ENCODE measurements at regions not wholly inside any gene's neighbourhood (a gene's known extent, or its start where the extent isn't known, plus 50 kb on each side); places are given as distances from the start of the nearest gene placed in this dataset.

DNA sequence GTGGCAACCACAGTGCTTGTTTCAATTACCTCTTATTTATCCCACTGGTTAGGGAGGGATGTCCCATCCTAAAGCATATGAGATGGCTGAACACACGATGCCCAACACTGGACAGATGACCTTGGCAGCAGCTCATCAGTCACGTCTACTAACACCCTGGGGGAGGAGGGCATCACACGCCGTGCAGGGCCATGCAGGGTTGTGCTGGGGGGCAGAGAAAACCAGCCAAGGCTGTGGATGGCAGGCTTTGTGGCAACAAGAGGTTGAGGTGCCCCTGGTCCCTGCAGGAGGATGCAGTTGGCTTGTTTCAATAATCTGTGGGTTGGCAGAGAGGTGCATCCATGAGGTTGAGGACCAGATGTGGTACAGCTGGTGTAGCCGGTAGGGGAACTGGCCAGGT lies 293.7 kb upstream of the SULF2 start:
- H3K4me3 ChIP-seq (ENCODE audit: low read length) = no peak overlapping the region
- Mint-ChIP-seq H3K9me3 (peaks cover 12% of the 10 kb centered on the region), H3K27ac (no peak overlapping the region), H3K4me3 (no peak overlapping the region), H3K4me1 (peaks cover 8% of the 10 kb centered on the region), H3K36me3 (ENCODE audit: low read depth) (no peaks in the 10 kb centered on the region), H3K27me3 (ENCODE audit: insufficient read depth) (no peaks in the 10 kb centered on the region)
- H3K27me3 ChIP-seq (ENCODE audit: control insufficient read depth, insufficient read depth, low read length, poor library complexity, severe bottlenecking) = no peaks in the 10 kb centered on the region
- H3K27ac ChIP-seq (ENCODE audit: low read depth, low read length) = no peak overlapping the region
- no peaks in the 10 kb centered on the region for H3K4me1 ChIP-seq (ENCODE audit: control insufficient read depth, insufficient read depth, low read length)
- H3K36me3 ChIP-seq (ENCODE audit: control insufficient read depth, insufficient read depth, low read length) = no peaks in the 10 kb centered on the region
- no peak overlapping the region for H3K9ac ChIP-seq (ENCODE audit: extremely low read depth, low read length, poor library complexity, severe bottlenecking)
- WGBS, 2 experiments (ENCODE audit: insufficient coverage in 1 of 2, insufficient read length in 1 of 2) = 95 to 97% methylated on average over 5 of the region's 5 CpGs
- peaks cover 9% of the 10 kb centered on the region for H3K9me3 ChIP-seq (ENCODE audit: control insufficient read depth, low read length)
- TF ChIP-seq, protein P1, sequence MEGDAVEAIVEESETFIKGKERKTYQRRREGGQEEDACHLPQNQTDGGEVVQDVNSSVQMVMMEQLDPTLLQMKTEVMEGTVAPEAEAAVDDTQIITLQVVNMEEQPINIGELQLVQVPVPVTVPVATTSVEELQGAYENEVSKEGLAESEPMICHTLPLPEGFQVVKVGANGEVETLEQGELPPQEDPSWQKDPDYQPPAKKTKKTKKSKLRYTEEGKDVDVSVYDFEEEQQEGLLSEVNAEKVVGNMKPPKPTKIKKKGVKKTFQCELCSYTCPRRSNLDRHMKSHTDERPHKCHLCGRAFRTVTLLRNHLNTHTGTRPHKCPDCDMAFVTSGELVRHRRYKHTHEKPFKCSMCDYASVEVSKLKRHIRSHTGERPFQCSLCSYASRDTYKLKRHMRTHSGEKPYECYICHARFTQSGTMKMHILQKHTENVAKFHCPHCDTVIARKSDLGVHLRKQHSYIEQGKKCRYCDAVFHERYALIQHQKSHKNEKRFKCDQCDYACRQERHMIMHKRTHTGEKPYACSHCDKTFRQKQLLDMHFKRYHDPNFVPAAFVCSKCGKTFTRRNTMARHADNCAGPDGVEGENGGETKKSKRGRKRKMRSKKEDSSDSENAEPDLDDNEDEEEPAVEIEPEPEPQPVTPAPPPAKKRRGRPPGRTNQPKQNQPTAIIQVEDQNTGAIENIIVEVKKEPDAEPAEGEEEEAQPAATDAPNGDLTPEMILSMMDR (conservative IDR thresholded peaks at IDR 0.05) = no peak
- DNase-seq = no peak

DNA sequence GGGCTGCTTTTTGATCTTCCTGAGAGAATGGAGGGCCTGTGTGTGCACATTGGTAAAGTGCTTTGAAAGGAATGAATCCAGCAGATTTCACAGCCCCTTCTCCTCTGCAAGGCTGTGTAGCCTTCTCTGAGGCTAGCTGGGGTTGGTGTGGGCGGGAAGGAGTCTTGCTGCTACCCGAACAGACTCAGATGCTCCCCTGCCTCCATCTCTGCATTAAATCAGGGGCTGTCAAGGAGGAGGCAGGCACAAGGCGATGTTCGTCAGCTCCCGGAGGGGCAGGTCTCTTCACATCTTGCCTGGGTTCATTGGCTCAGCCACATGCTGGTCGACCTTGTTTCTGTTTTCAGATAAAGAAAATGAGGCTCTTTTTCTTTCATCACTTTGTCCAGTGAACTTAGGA lies 291.5 kb upstream of the SULF2 start:
- no peaks in the 10 kb centered on the region for H3K36me3 Mint-ChIP-seq (ENCODE audit: low read depth)
- DNase-seq = no peak
- Histone ChIP-seq H3K4me1 (ENCODE audit: control insufficient read depth, insufficient read depth, low read length) (no peaks in the 10 kb centered on the region), H3K4me3 (ENCODE audit: low read length) (no peak overlapping the region), H3K27ac (ENCODE audit: low read depth, low read length) (no peak overlapping the region), H3K9ac (ENCODE audit: extremely low read depth, low read length, poor library complexity, severe bottlenecking) (no peak overlapping the region), H3K9me3 (ENCODE audit: control insufficient read depth, low read length) (no peaks in the 10 kb centered on the region), H3K36me3 (ENCODE audit: control insufficient read depth, insufficient read depth, low read length) (no peaks in the 10 kb centered on the region), H3K27me3 (ENCODE audit: control insufficient read depth, insufficient read depth, low read length, poor library complexity, severe bottlenecking) (no peaks in the 10 kb centered on the region)
- no peak overlapping the region for H3K4me3 Mint-ChIP-seq
- H3K9me3 Mint-ChIP-seq = no peaks in the 10 kb centered on the region
- 85 to 96% methylated on average over 3 to 6 of the region's 6 CpGs for WGBS, 2 experiments (ENCODE audit: insufficient coverage in 1 of 2, insufficient read length in 1 of 2)
- H3K27me3 Mint-ChIP-seq (ENCODE audit: insufficient read depth) = no peaks in the 10 kb centered on the region
- TF ChIP-seq, protein P1 (conservative IDR thresholded peaks at IDR 0.05) = no peak
- no peak overlapping the region for H3K27ac Mint-ChIP-seq
- H3K4me1 Mint-ChIP-seq = peaks cover 8% of the 10 kb centered on the region

DNA sequence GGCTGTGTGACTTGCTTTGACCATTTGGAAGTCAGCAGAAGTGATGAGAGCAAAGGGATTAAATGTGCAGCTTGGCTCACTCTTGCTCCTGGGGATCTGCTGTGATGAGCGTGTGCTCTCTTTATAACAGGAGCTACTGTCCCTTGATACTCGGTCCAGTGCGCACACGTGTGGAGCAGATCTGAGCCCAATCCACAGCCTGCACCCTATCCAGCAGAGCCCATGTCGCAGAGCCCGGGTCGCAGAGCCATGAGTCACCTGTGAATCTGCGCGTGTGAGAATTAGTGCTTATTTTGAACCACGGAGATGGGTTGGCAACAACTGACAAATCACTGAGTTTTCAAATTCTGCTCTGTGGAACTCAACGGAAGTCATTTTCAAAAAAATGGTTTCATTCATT lies 291.0 kb upstream of the SULF2 start:
- Mint-ChIP-seq H3K36me3 (ENCODE audit: low read depth) (no peaks in the 10 kb centered on the region), H3K4me1 (peaks cover 8% of the 10 kb centered on the region), H3K27me3 (ENCODE audit: insufficient read depth) (peaks cover under 1% of the 10 kb centered on the region), H3K27ac (no peak overlapping the region), H3K9me3 (no peaks in the 10 kb centered on the region), H3K4me3 (no peak overlapping the region)
- 93% methylated on average over 11 of the region's 11 CpGs for WGBS, 2 experiments (ENCODE audit: insufficient coverage in 1 of 2, insufficient read length in 1 of 2)
- Histone ChIP-seq H3K27me3 (ENCODE audit: control insufficient read depth, insufficient read depth, low read length, poor library complexity, severe bottlenecking) (no peaks in the 10 kb centered on the region), H3K4me1 (ENCODE audit: control insufficient read depth, insufficient read depth, low read length) (no peaks in the 10 kb centered on the region), H3K4me3 (ENCODE audit: low read length) (no peak overlapping the region), H3K9ac (ENCODE audit: extremely low read depth, low read length, poor library complexity, severe bottlenecking) (no peak overlapping the region), H3K36me3 (ENCODE audit: control insufficient read depth, insufficient read depth, low read length) (no peaks in the 10 kb centered on the region), H3K9me3 (ENCODE audit: control insufficient read depth, low read length) (no peaks in the 10 kb centered on the region), H3K27ac (ENCODE audit: low read depth, low read length) (no peak overlapping the region)
- TF ChIP-seq, protein P1 (conservative IDR thresholded peaks at IDR 0.05) = no peak
- no peak for DNase-seq
